Suppressor macrophage treated with lipopolysaccharide for 4 hours (primary cell): ENCODE measurements at regions not wholly inside any gene's neighbourhood (a gene's known extent, or its start where the extent isn't known, plus 50 kb on each side); places are given as distances from the start of the nearest gene placed in this dataset.

ENCODE experiments used
- DNase-seq: peaks from one replicate; pipeline ENCODE4 v3.0.0-alpha.2; 2020

DNA sequence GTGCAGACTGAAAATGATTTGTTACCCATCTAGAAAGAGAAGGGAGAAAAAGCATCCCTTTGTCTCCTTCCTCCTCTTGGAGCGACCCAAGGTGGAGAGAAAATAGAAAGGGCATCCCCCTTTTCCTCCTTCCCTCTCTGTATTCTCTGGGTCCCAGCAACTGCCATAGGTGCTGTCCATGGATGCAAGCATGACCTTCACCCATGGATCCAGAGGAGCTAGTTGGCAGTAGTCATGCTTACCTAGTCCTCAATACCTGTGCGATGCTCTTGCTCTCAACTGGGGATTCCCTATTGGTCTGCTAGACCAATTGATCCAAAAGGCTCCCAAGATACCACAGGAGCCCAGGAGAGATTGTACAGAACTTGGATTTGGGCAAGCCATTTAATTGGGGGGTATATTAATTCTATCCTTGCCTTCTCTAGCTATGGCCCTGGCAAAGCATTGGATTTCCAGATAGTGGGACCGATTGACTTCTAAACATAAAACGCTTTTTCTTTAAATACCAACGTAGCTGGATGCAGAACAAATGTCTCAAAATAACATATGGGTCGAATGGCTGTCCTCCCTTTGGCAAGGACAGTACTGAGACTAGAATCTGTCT, 547.8 kb upstream of the IGFBP3 start:
- peak; percentile 4 for DNase-seq

GRCh38 chr7:46463170-46463569, 542.1 kb upstream of the IGFBP3 start:
- no peak for DNase-seq

DNA sequence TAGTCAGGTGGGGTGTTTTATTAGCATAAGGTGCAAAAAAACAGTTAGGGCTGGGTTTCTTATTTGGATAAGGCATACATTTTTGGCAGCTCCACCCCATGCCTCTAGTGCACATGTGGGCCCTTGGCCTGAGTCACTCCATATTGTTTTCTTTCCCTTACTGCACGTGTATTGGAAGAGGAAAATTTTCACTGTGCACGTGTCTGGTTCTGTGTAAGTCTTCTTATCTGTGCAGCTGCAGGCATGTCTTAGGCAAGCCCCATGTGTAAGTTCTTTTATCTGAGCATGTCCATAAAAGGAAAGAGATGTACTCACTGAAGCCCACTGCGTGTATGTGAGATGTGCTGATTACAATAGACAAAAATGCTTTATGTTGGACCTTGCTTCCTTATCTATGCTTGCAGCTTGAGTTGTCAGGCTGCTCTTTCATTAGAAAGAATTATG, 540.3 kb upstream of the IGFBP3 start:
- no peak for DNase-seq

DNA sequence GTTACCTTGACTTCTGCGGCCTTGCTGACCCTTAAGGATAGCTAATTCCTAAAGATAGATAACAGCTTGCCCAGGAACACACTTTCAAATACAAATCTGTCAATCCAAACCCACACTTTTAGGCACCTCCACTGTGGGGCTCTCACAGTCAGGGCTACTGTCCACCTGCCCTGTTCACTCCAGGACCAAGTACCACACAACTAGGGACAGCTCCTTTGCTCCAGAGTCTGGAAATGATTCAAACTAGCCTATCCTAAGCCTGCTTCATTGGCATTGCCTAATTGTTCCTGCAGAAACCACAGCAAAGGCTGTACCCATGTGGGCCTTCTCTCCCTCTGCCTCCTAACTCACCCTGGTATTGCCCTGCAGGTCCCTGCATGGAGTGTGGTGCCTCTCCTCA, 538.9 kb upstream of the IGFBP3 start:
- DNase-seq, result no peak

DNA sequence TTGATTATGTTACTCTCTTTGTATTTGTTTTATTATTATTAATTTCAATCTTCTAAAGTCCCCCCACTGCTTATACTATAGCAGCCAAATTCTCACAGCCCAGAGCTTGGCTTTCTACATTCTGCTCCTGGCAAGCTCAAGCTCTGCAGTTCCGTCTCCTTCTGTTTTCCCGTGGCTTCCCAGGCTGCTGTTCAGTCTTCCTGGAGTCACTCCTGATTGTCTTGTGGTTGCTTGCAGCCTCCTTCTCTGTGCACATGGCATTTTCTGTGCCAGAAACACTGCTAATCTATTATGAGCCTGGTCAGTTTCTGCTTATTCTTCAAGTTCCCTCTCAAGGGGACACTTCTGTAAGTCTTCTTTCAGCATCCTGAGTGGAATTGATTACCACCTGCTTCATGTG, 533.7 kb upstream of the IGFBP3 start:
- no peak for DNase-seq

DNA sequence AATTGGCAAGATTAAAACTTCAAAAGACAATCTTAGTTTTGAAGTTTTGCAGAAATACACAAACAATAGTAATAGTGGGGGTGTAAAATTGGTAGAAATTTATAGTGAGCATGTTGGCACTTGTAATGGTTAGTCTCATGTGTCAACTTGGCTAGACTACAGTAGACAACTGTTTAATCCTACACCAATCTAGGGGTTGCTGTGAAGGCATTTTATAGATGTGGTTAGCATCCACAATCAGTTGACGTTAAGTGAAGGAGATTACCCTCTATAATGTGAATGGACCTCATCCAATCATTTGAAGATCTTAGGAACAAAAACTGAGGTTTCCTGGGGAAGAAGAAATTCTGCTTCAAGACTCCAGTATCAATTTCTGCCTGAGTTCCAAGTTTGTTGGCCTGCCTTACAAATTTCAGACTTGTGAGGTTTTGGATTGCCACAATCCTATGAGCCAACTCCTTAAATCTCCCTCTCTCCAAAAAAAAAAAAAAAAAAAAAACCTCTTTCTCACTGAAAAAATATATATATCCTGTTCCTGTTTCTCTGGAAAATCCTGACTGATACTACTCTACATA, 531.6 kb upstream of the IGFBP3 start:
- no peak for DNase-seq

DNA sequence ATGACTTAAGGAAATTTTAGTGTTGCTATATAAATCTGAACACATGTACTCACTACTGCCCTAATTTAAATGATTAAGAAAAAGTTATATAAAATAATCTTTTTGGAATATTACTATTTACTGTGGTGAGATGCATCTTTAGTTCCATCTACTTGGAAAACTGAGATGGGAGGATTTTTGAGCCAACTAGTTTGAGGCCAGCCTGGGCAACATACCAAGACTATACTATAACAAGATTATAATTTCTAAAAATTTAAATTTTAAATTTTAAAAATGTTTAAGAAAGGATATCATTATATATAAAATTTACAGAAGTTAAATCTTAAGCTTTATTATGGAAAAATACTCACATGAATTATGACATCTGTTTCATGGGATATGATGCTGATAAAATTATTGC, 530.8 kb upstream of the IGFBP3 start:
- DNase-seq, result no peak

- DNase-seq, result no peak
Measured at GRCh38 chr7:46450886-46451285, 529.8 kb upstream of the IGFBP3 start.

- no peak for DNase-seq
Measured at GRCh38 chr7:46450425-46450824, 529.4 kb upstream of the IGFBP3 start.

DNA sequence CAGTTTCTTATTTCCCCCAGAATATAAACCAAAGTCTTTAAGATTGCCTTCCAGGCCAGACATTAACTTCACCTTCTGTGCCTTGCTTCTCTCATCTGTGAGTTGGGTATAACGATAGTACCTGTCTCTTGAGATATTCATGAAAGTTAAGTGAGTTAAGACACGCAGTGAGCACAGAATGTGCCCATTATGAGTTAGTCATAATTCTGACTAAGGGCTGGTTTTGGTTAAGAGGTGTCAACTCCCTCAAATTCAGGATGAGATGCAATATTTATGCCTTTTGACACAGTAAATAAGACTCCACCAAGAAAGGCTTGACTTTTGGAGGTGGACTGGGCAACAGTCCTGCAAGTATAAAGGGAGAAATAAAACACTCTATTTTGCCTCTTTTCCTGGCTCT, 528.7 kb upstream of the IGFBP3 start:
- no peak for DNase-seq

GRCh38 chr7:46448478-46448877, 527.4 kb upstream of the IGFBP3 start:
- no peak for DNase-seq

- no peak for DNase-seq
Measured at GRCh38 chr7:46446151-46446550, 525.1 kb upstream of the IGFBP3 start.

DNA sequence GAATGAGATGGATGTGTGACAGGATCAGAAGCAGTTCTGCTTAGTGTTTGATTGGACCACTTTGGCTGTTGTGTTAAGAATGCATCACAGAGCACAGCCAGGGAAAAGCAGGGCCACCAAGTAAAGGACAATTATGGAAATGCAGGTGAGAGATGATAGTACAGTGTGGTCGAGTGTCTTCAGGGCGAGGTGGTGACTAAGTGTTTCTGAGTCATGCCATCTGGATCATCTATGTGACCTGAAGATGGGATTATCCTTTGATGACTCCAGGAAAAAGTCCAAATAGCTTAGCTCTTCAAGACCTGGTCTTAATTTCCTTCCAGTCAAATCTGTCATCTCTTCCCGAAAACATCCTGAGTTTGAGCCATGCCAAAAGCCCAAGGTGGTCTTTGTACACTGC, 523.2 kb upstream of the IGFBP3 start:
- DNase-seq, result no peak

DNA sequence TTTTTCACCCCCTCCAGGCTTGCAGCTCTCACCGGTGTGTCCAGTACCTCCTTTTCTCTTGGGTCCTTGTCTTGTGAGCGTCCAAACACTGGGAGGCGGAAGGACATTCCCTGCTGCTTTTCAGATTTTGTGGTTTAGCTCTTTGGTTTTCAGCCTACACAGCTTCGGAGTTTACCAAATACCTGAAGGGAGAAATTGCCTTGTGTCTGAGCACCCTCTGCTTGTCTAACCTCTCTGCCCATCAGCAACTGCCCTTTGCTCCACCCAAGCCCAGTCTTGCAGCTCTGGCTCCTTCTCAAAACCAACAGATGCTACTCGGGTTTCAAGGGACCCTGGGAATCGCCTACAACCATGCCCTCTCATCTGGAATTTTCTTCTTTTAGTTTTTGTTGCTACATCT, 519.1 kb upstream of the IGFBP3 start:
- no peak for DNase-seq

GRCh38 chr7:46432708-46433107, 511.6 kb upstream of the IGFBP3 start:
- no peak for DNase-seq

DNA sequence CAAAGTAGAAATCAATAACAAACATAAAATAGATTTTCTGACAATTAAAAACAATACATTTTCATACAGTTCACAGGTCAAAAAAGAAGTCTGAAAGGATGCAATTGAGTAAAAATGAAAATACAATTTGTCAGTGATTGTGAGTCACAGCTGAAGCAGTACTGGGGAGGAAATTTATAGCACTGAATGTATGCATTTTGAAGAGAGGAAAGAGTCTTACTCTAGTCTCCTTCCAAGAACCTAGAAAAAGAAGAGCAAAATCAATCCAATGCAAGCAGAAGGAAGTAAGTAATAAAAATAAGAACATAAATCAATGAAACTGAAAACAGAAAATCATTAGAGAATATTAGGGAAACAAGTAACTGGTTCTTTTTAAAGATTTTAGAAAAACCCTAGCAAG, 507.2 kb upstream of the IGFBP3 start:
- DNase-seq, result no peak

- DNase-seq, result no peak
Measured at GRCh38 chr7:46424934-46425333, 503.9 kb upstream of the IGFBP3 start.

- no peak for DNase-seq
Measured at GRCh38 chr7:46421441-46422230, 500.6 kb upstream of the IGFBP3 start.

GRCh38 chr7:46414946-46415345, 493.9 kb upstream of the IGFBP3 start:
- DNase-seq, result no peak

DNA sequence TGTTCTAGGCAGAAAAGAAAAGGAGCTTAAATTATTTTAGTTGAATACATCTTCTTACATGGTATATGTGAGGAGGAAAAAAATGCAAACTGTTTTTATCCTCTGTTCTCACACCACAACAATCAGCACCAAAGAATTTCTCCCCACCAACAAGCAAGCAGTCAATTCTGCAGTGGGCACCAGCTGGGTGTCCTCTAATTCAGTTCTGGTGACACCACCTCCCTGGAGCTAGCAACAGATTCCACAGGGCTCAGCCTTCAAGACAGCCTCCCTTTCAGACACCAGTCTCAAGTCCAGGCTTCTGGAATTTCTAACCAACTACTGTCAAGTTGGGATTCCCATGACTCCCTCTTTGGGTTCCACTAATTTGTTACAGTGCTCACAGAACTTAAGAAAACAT, 490.2 kb upstream of the IGFBP3 start:
- DNase-seq, result no peak

DNA sequence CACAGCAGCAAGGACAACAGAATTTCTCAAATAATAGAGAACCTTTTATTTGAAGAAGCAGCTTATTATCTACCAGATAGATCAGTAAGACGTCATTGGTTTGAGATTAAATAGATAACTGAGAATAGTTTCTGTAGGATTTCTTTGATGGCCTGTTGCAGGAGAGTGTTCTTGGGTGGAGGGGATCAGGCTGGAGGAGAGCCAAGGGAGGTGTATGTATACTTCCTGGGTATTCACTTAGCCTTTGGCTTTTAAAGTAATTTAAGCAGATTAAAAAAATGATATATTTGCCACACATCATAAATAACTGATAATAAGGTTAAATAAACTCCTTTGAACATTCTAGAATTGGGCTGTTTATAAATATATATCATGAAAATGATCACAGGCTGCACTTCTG, 486.1 kb upstream of the IGFBP3 start:
- no peak for DNase-seq

GRCh38 chr7:46397591-46397990, 476.5 kb upstream of the IGFBP3 start:
- no peak for DNase-seq

DNA sequence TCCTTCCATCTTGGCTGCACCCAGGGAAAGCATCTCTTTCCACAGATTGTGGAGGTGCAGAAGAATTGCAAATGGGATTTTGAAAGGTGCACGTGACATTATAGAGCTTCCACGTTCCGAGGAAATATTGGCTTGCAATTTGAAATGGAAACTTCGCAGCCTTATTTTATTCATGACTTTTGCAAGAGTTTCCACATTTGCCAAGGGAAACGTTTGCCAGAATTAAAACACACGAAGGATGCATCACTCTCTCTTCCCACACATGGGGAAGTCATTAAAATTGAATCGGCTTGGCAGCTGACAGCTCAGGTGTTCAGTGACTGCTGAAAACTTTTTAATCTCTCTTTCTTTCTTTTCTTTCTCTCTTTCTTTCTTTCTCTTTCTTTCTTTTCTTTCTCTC, 475.4 kb upstream of the IGFBP3 start:
- no peak for DNase-seq

DNA sequence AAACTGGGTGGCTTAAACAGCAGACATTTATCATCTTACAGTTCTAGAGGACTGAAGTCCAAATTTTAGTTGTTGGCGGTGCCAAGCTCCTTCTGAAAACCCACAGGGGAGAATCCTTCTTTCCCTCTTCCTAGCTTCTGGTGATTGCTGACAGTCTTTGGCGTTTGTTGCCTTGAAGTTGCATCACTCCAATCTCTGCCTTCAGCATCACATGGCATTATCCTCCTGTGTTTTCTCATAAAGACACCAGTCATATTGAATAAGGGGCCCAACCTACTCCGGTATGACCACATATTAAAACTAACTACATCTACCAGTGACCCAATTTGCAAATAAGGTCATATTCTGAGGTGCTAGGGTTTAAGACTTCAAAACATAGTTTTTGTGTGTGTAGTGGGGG, 472.1 kb upstream of the IGFBP3 start:
- DNase-seq, result no peak
